ENCODE measurements at regions not wholly inside any gene's neighbourhood (a gene's known extent, or its start where the extent isn't known, plus 50 kb on each side); places are given as distances from the start of the nearest gene placed in this dataset.

DNA sequence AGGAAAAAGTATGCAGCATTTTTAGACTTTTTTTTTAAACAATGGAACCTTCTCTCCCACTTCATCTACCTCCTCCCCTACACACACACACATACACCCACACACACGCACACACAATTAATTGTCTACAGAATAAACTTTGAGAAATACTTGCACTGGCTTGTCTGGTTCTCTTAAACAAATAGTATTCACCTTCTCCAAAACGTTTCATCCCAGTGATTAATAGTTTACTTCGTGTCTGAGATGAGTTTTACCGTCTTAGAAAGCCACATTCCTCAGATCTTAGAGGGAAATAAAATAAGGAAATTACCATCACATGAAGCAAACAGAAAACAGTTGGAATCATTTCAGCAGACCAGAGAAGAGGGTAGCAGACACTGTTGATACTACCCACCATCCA, 570.6 kb upstream of the CLINT1 start:
- TF ChIP-seq CTCF (IDR thresholded peaks at IDR 0.05): no peak
- no peak for TF ChIP-seq POLR2A (IDR thresholded peaks at IDR 0.05)
